ENCODE measurements at regions not wholly inside any gene's neighbourhood (a gene's known extent, or its start where the extent isn't known, plus 50 kb on each side); places are given as distances from the start of the nearest gene placed in this dataset.
"Not testable (repeated sequence)": the region's sequence is repeated elsewhere in the genome, so short reads cannot be mapped to it uniquely, and the experiment has no call there.

DNA sequence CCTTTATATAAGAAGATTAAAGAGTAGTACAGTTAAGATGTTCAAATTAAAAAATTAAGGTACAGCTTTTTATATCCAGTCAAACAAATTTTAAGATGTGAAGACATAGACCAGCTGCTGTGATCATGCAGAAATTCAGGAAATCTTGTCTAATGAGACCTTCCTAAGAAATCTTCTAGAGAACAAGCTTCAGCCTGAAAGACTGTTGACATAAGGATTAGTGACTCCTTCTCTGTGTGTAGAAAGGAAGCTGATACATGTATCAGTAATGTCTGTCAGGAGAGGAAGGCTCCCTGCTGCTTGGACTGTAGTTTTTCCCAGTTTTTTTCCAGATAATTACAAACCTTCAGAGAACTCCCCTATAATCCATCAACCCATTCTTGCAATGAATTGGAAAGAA lies 75.8 kb upstream of the PCSK5 start:
- Mint-ChIP-seq H3K27ac (no peak overlapping the region), H3K27me3 (no peaks in the 10 kb centered on the region), H3K4me1 (no peaks in the 10 kb centered on the region), H3K36me3 (ENCODE audit: low read depth) (no peaks in the 10 kb centered on the region), H3K4me3 (no peak overlapping the region), H3K9me3 (peaks cover 5% of the 10 kb centered on the region)
- POLR2A ChIA-PET = no interaction called here
- DNase-seq = no peak
- CTCF ChIA-PET = no interaction called here

DNA sequence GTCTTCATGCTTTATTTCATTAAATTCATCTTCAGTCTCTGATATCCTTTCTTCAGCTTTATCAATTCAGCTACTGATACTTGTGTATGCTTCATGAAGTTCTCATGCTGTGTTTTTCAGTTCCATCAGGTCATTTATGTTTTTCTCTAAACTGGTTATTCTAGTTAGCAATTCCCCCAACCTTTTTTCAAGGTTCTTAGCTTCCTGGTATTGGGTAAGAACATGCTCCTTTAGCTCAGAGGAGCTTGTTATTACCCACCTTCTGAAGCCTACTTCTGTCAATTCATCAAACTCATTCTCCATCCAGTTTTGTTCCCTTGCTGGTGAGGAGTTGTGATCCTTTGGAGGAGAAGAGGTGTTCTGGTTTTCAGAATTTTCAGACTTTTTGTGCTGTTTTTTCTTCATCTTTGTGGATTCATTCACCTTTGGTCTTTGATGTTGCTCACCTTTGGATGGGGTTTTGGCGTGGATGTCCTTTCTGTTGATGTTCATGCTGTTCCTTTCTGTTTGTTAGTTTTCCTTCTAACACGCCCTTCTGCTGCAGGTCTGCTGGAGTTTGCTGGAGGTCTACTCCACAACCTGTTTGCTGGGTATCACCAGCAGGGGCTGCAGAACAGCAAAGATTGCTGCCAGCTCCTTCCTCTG lies 69.9 kb upstream of the PCSK5 start:
- CTCF ChIA-PET; H3K36me3 Mint-ChIP-seq (ENCODE audit: low read depth); H3K27me3 Mint-ChIP-seq; DNase-seq; H3K9me3 Mint-ChIP-seq; POLR2A ChIA-PET; H3K27ac Mint-ChIP-seq; H3K4me3 Mint-ChIP-seq; H3K4me1 Mint-ChIP-seq: not testable (repeated sequence)

DNA sequence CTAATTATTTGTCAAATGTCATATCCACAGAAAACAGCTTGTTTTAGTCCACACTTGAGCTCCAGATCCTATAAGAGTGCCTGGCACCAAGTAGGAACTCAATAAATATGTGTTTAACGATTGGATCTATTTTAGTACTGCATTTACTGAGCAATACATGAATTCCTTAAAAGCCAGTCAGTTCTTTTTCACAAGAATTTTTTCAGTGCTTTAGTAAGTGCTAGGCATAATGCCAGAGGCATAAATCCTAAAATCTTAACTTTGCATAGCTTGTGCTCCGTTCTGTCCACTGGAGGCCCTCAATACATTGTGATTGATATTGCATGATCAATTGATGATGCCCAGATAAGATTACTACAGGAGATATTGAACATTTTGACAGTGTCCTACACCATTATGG lies 67.3 kb upstream of the PCSK5 start:
- peaks cover 9% of the 10 kb centered on the region for H3K9me3 Mint-ChIP-seq
- H3K4me3 Mint-ChIP-seq = no peak overlapping the region
- no peaks in the 10 kb centered on the region for H3K4me1 Mint-ChIP-seq
- H3K27me3 Mint-ChIP-seq = peaks cover 4% of the 10 kb centered on the region
- CTCF ChIA-PET = interaction anchor here (0.6 kb wide), 1 partner anchor 103 kb away, joined by 3 read pairs; no protein-coding TSS in a partner anchor
- DNase-seq = no peak
- H3K27ac Mint-ChIP-seq = no peak overlapping the region
- POLR2A ChIA-PET = no interaction called here
- no peaks in the 10 kb centered on the region for H3K36me3 Mint-ChIP-seq (ENCODE audit: low read depth)

DNA sequence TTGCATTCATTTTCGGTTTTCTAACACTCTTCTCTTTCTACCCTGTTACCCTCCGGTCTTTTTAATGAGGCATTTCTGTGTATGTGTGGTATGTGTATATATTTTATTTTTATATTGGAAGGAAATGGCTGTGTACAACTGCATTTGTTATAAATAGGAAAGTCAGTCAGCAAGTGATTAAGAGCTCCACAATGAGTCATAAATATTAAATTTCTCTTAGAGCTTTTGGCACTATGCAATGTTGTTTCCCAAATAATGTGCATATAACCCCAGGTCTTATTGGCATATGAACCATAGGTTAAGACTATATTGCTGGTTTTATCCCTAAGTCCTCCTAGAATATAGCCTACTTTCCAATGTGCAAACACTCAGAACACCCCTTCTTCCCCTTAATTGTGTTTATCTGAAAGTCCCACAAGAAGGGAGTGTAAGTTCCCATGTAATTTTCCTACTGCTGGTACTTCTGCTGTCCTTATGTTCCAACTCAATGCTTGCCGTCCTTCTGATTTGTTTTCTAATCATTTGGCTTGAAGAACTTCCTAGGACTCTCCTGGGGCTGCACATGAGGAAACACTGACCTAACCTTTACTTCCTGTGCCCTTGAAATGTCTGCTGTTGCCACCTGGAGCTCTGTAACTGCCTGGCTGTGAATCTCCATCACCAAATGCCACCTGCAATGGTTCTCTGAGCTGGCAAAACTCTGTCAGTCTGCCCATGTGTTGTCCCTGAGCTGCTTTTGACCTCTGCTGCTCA lies 65.5 kb upstream of the PCSK5 start:
- CTCF ChIA-PET = no interaction called here
- POLR2A ChIA-PET = no interaction called here
- no peak overlapping the region for H3K4me3 Mint-ChIP-seq
- peaks cover 6% of the 10 kb centered on the region for H3K9me3 Mint-ChIP-seq
- no peaks in the 10 kb centered on the region for H3K36me3 Mint-ChIP-seq (ENCODE audit: low read depth)
- H3K27me3 Mint-ChIP-seq = peaks cover 4% of the 10 kb centered on the region
- no peaks in the 10 kb centered on the region for H3K4me1 Mint-ChIP-seq
- no peak for DNase-seq
- no peak overlapping the region for H3K27ac Mint-ChIP-seq

DNA sequence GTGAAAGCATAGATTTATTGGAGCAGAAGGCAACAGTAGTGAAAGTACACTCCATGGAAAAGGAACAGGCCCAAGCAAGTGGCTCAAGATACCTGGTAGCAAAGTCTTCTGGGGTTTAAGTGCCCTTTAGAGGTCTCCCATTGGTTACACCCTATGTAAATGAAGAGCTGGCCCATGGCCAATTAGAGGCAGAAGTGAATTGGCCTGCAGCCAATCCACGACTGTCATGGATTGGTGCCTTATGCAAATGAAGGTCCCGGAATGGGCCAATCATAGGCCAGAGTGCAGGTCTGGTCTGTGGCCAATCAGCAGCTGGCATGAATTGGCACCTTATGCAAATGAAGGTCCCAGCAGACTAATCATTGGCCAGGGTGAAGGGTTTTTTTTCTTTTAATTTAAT lies 64.2 kb upstream of the PCSK5 start:
- Mint-ChIP-seq H3K4me1 (no peaks in the 10 kb centered on the region), H3K4me3 (no peak overlapping the region), H3K27ac (no peak overlapping the region), H3K36me3 (ENCODE audit: low read depth) (no peaks in the 10 kb centered on the region), H3K27me3 (peaks cover 4% of the 10 kb centered on the region), H3K9me3 (peaks cover 6% of the 10 kb centered on the region)
- CTCF ChIA-PET = no interaction called here
- no peak for DNase-seq
- POLR2A ChIA-PET = no interaction called here

DNA sequence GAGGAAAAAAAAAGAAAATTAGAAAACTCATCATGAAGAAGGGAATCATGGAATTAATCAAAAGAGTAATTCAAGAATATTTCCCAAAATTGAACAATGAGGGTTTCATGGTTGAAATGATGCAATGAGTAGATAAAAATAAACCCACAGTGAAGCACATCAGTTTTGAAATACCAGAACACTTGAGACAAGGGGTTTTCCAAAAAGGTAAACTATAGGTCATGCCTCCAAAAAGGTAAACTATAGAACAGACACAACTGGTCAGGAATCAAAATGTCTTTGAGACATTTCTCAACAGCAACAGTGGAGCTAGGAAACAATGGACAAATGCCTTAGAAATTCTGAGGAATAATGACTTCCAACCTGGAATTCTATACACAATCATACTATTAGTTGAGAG lies 60.2 kb upstream of the PCSK5 start:
- Mint-ChIP-seq H3K9me3 (peaks cover 2% of the 10 kb centered on the region), H3K27ac (no peak overlapping the region)

DNA sequence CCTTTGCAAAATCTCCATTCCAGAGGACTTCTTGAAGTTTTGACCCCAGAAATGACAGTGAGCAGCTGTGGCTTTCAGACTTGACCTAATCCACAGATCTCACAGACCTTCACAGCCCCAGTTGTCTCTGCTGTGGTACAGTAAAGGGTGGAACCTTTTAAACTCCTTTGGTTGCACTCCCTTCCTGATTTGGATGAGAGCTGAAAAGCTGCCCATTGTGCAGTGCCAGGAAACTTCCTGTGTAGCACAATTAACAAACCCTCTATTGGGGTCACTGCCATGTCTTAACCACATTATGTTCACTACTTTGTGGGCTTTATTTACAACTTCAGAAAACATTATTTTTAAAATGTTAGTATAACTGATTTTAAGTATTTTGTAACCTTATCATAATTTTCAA lies 56.7 kb upstream of the PCSK5 start:
- H3K27ac Mint-ChIP-seq = no peak overlapping the region
- DNase-seq = no peak
- H3K4me3 Mint-ChIP-seq = no peak overlapping the region
- ChIA-PET POLR2A (no interaction called here), CTCF (interaction anchor here (1.7 kb wide), 1 partner anchor 10 kb away, joined by 3 read pairs; no protein-coding TSS in a partner anchor)
- no peaks in the 10 kb centered on the region for H3K27me3 Mint-ChIP-seq
- no peaks in the 10 kb centered on the region for H3K36me3 Mint-ChIP-seq (ENCODE audit: low read depth)
- no peaks in the 10 kb centered on the region for H3K4me1 Mint-ChIP-seq
- peaks cover 1% of the 10 kb centered on the region for H3K9me3 Mint-ChIP-seq

More for the DNA sequence above, 60.2 kb upstream of the PCSK5 start:
- ChIA-PET POLR2A (no interaction called here), CTCF (no interaction called here)
- Mint-ChIP-seq H3K4me3 (no peak overlapping the region), H3K27me3 (peaks cover 2% of the 10 kb centered on the region), H3K36me3 (ENCODE audit: low read depth) (no peaks in the 10 kb centered on the region), H3K4me1 (no peaks in the 10 kb centered on the region)
- no peak for DNase-seq

DNA sequence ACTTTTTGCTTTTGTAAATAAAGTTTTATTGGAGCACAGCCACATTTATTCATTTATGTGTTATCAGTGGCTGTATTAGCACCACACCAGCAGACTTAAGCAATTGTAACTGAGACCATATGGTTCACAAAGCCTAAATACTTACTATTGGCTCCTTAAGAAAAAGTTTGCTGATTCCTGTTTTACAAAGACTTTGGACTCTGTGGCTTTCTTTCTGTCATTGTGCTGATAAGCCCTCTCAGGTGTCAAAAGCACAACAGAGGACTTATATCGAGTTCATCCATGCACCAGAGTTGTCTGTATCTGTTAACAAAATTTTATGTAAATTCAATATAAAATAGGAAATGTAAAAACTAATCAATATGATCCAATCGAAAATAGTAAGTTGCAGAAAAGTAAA lies 55.6 kb upstream of the PCSK5 start:
- ChIA-PET POLR2A (no interaction called here), CTCF (no interaction called here)
- no peaks in the 10 kb centered on the region for H3K4me1 Mint-ChIP-seq
- DNase-seq = no peak
- H3K4me3 Mint-ChIP-seq = no peak overlapping the region
- H3K27ac Mint-ChIP-seq = no peak overlapping the region
- no peaks in the 10 kb centered on the region for H3K9me3 Mint-ChIP-seq
- no peaks in the 10 kb centered on the region for H3K27me3 Mint-ChIP-seq
- H3K36me3 Mint-ChIP-seq (ENCODE audit: low read depth) = no peaks in the 10 kb centered on the region

Data from activated CD4-positive, alpha-beta memory T cell treated with anti-CD3 and anti-CD28 coated beads, Interleukin-2, amount 10 ng/mL, durations not matched to agents 7 days and 5 days (primary cell).